Lung (tissue), 11 donors: ENCODE measurements at regions not wholly inside any gene's neighbourhood (a gene's known extent, or its start where the extent isn't known, plus 50 kb on each side); places are given as distances from the start of the nearest gene placed in this dataset.

ENCODE experiments used
- ATAC-seq: fragments of 200-7000 bp; cut with Tn5 transposase; one replicate; pipeline ENCODE4 v1.9.1; 2020; ENCODE audit warnings: moderate number of reproducible peaks; ENCODE audit not compliant: insufficient read depth, low FRiP score
- DNase-seq, 3 donors: peaks; one replicate each; pipeline ENCODE4 v3.0.0-alpha.2; 2013 to 2017
- H3K27ac ChIP-seq, 2 donors: one replicate each; pipeline ENCODE4 v1.5.1; 2013; ENCODE audit warnings: mild to moderate bottlenecking in 2 of 2, moderate library complexity in 2 of 2, control low read depth in 1 of 2, inconsistent platforms in 1 of 2, low read depth in 1 of 2, low read length in 1 of 2
- H3K27me3 ChIP-seq, 3 donors: one replicate each; pipeline ENCODE4 v1.5.1; 2013; ENCODE audit warnings: low read length in 2 of 3; ENCODE audit not compliant: control insufficient read depth in 3 of 3, insufficient read depth in 3 of 3
- H3K36me3 ChIP-seq, 4 donors: one replicate each; pipeline ENCODE4 v1.5.1; 2013; ENCODE audit warnings: low read length in 4 of 4, mild to moderate bottlenecking in 1 of 4, moderate library complexity in 1 of 4; ENCODE audit not compliant: control insufficient read depth in 4 of 4, insufficient read depth in 4 of 4
- H3K4me1 ChIP-seq, 5 donors: one replicate each; pipeline ENCODE4 v1.5.1; 2013; ENCODE audit warnings: low read length in 5 of 5, mild to moderate bottlenecking in 2 of 5, moderate library complexity in 1 of 5; ENCODE audit not compliant: control insufficient read depth in 5 of 5, insufficient read depth in 5 of 5
- H3K4me3 ChIP-seq: one replicate; pipeline ENCODE4 v1.5.1; 2013; ENCODE audit warnings: mild to moderate bottlenecking, control low read depth, moderate library complexity
- H3K9ac ChIP-seq, 2 donors: one replicate each; pipeline ENCODE4 v1.5.1; 2013; ENCODE audit warnings: low read length in 2 of 2, control low read depth in 1 of 2; ENCODE audit not compliant: insufficient read depth in 1 of 2
- H3K9me3 ChIP-seq, 4 donors: one replicate each; pipeline ENCODE4 v1.5.1; 2013; ENCODE audit warnings: low read length in 3 of 4, mild to moderate bottlenecking in 1 of 4, moderate library complexity in 1 of 4; ENCODE audit not compliant: control insufficient read depth in 4 of 4, insufficient read depth in 3 of 4
- WGBS, 2 donors: extraction: QIAGEN DNeasy Blood & Tissue Kit; methylation state at CpG; one replicate each; pipeline ENCODE4 v1.1.7; 2013; 5-methylcytosine and 5-hydroxymethylcytosine counted together
- TF ChIP-seq, protein P1 (sequence below): IDR thresholded peaks from 2 replicates; pipeline ENCODE4 v1.5.1; 2012; ENCODE audit warnings: mild to moderate bottlenecking; ENCODE audit errors: control extremely low read depth, extremely low read depth
- donor health status: control.
- donor health status: control.
- donor health status: Bipolar disorder and iron deficiency.
- donor health status: healthy.
- donor health status: DM: yes; HTN: yes; CAD: no.

DNA sequence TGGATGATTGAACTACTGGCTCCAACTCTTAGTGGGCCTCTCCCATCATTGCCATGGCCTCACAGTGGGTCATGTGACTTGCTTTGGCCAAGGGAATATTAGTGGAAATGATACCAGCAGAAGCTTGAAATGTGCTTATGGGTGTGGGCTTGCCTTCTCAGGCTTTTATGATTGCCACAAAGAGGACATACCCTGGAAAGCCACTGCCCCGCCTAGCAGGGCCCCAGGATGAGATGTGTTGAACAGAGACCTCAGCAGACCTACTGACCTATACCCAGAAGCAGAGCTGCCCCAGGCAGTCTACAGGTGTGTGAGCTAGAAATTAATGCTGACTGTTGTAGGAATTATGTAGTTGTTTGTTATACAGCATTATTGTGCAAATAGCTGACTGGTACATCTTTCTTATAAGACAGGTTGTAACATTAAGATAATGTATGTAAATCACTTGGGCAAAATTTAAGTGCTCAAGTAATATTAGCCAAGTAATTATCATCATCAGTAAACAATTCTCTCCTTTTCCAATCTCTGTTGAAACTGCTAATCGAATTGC, 67.8 kb upstream of the CDH5 start:
- Histone ChIP-seq H3K27ac (no peak overlapping the region), H3K9ac (no peak overlapping the region), H3K4me3 (no peak overlapping the region), H3K4me1 (peaks cover 0 to 11% (median 0%) of the 10 kb centered on the region in 5 donors), H3K27me3 (no peaks in the 10 kb centered on the region), H3K36me3 (no peaks in the 10 kb centered on the region), H3K9me3 (peaks cover 0 to 8% (median 0%) of the 10 kb centered on the region in 4 donors)
- no peak for ATAC-seq
- WGBS, 2 donors = 91 to 96% methylated on average over 2 of the region's 2 CpGs
- TF ChIP-seq, protein P1, sequence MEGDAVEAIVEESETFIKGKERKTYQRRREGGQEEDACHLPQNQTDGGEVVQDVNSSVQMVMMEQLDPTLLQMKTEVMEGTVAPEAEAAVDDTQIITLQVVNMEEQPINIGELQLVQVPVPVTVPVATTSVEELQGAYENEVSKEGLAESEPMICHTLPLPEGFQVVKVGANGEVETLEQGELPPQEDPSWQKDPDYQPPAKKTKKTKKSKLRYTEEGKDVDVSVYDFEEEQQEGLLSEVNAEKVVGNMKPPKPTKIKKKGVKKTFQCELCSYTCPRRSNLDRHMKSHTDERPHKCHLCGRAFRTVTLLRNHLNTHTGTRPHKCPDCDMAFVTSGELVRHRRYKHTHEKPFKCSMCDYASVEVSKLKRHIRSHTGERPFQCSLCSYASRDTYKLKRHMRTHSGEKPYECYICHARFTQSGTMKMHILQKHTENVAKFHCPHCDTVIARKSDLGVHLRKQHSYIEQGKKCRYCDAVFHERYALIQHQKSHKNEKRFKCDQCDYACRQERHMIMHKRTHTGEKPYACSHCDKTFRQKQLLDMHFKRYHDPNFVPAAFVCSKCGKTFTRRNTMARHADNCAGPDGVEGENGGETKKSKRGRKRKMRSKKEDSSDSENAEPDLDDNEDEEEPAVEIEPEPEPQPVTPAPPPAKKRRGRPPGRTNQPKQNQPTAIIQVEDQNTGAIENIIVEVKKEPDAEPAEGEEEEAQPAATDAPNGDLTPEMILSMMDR = no peak
- DNase-seq = no peak

GRCh38 chr16:66298006-66298405, 68.5 kb upstream of the CDH5 start:
- Histone ChIP-seq H3K27ac (no peak overlapping the region), H3K9me3 (peaks cover 0 to 8% (median 0%) of the 10 kb centered on the region in 4 donors), H3K9ac (no peak overlapping the region), H3K36me3 (no peaks in the 10 kb centered on the region), H3K4me1 (peaks cover 0 to 11% (median 0%) of the 10 kb centered on the region in 5 donors), H3K4me3 (no peak overlapping the region), H3K27me3 (no peaks in the 10 kb centered on the region)
- DNase-seq (no peak), ATAC-seq (no peak)
- TF ChIP-seq, protein P1 = no peak
- 50 to 72% methylated on average over 2 of the region's 2 CpGs for WGBS, 2 donors

DNA sequence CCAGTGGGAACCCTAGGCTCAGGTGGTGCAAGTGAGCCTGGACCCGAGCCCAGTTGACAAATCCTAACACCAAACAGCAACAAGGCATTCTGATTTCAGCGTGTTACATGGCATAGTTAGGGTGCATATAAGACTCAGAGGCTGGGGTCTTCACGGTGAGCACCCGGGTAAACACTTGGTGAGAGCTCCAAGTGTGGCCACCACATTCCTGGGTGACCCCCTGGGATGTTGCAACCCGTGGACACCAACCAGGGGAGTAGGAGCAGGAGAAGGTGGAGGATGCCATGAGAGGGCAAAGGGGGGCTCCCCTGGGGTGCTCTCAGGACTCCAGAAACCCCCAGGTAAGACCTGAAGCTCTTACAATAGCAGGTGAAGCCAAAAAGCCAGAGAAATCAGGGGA, 69.9 kb upstream of the CDH5 start:
- 74 to 78% methylated on average over 5 of the region's 5 CpGs for WGBS, 2 donors
- peak in 1 of 3 donors; percentile 9 for DNase-seq

More for the DNA sequence above, 69.9 kb upstream of the CDH5 start:
- H3K4me1 ChIP-seq = peaks cover 0 to 11% (median 0%) of the 10 kb centered on the region in 5 donors
- no peak for ATAC-seq
- no peaks in the 10 kb centered on the region for H3K36me3 ChIP-seq
- no peak overlapping the region for H3K27ac ChIP-seq
- H3K4me3 ChIP-seq = no peak overlapping the region
- H3K9ac ChIP-seq = no peak overlapping the region
- H3K27me3 ChIP-seq = no peaks in the 10 kb centered on the region
- H3K9me3 ChIP-seq = peaks cover 0 to 8% (median 0%) of the 10 kb centered on the region in 4 donors
- TF ChIP-seq, protein P1 = no peak
